ENCODE measurements at regions not wholly inside any gene's neighbourhood (a gene's known extent, or its start where the extent isn't known, plus 50 kb on each side); places are given as distances from the start of the nearest gene placed in this dataset.

GRCh38 chr6:33868141-33868540 lies 64.3 kb upstream of the MLN start:
- BruUV-seq (replicated peaks), result no TSS peak
- no peaks in the 10 kb centered on the region for H3K27me3 ChIP-seq (ENCODE audit: insufficient read depth, low read length)
- ChIA-PET CTCF (no interaction called here), POLR2A (no interaction called here), RAD21 (ENCODE audit: low non-redundant PET in 1 of 2, low total read pairs in 2 of 2, uncharacterized antibody in 2 of 2, unreplicated experiment in 2 of 2) (no interaction called here)
- no peak overlapping the region for H3K4me3 ChIP-seq (replicated peaks in 1 of 2; ENCODE audit: low read depth in 1 of 2, low read length in 2 of 2)
- H3K4me2 ChIP-seq (ENCODE audit: low read length), result no peak overlapping the region
- H2AFZ ChIP-seq (ENCODE audit: low read depth, low read length, poor library complexity, severe bottlenecking), result no peak overlapping the region
- no peak overlapping the region for H3K27ac ChIP-seq (ENCODE audit: low read depth, low read length)
- no peak overlapping the region for H3K9ac ChIP-seq (ENCODE audit: low read length)
- TF ChIP-seq TCF7L2 (IDR thresholded peaks at IDR 0.05; ENCODE audit: borderline replicate concordance, extremely low read depth, insufficient read depth, insufficient read length), result no peak
- TF ChIP-seq CBX3 (IDR thresholded peaks at IDR 0.05; ENCODE audit: low read depth), result no peak
- no peak for TF ChIP-seq YY1 (IDR thresholded peaks at IDR 0.05; ENCODE audit: extremely low read depth, insufficient replicate concordance, low read depth, low read length)
- TF ChIP-seq SIN3A (IDR thresholded peaks at IDR 0.05; ENCODE audit: low read depth), result no peak
- TF ChIP-seq MAX (IDR thresholded peaks at IDR 0.05), result no peak
- no peak for TF ChIP-seq RAD21 (IDR thresholded peaks at IDR 0.05; ENCODE audit: low read depth)
- TF ChIP-seq ZBTB33 (IDR thresholded peaks at IDR 0.05; ENCODE audit: extremely low read depth, insufficient replicate concordance, low read length), result no peak
- TF ChIP-seq SRF (IDR thresholded peaks at IDR 0.05; ENCODE audit: low read depth), result no peak
- no peak for TF ChIP-seq ZNF274 (IDR thresholded peaks at IDR 0.05; ENCODE audit: low read depth, low read length)
- TF ChIP-seq POLR2A (IDR thresholded peaks at IDR 0.05; ENCODE audit: borderline replicate concordance, extremely low read depth, insufficient read depth, insufficient read length), result no peak
- no peak for TF ChIP-seq EZH2phosphoT487 (IDR thresholded peaks at IDR 0.05; ENCODE audit: borderline replicate concordance)
- TF ChIP-seq REST (IDR thresholded peaks at IDR 0.05; ENCODE audit: low read depth), result no peak
- TF ChIP-seq ATF3 (IDR thresholded peaks at IDR 0.05), result no peak
- no peak for TF ChIP-seq CTCF (IDR thresholded peaks at IDR 0.05 in 2 of 3, conservative IDR thresholded peaks at IDR 0.05 in 1 of 3; ENCODE audit: borderline replicate concordance in 1 of 3, insufficient read depth in 1 of 3, low read depth in 2 of 3, low read length in 2 of 3)
- DNase-seq (ENCODE audit: low read depth, low spot score) (no peak), ATAC-seq (no peak)
- no peaks in the 10 kb centered on the region for H4K20me1 ChIP-seq (ENCODE audit: insufficient read depth)
- H3K36me3 ChIP-seq (ENCODE audit: control insufficient read depth in 1 of 2, insufficient read depth in 2 of 2, low read length in 2 of 2), result no peaks in the 10 kb centered on the region
- H3K4me1 ChIP-seq (ENCODE audit: control insufficient read depth in 1 of 2, insufficient read depth in 2 of 2, low read length in 2 of 2), result no peaks in the 10 kb centered on the region
- H3K9me3 ChIP-seq (ENCODE audit: control insufficient read depth in 1 of 2, insufficient read depth in 1 of 2, low read depth in 1 of 2, low read length in 2 of 2), result no peaks in the 10 kb centered on the region
- H3K9me2 ChIP-seq (ENCODE audit: insufficient read depth), result no peaks in the 10 kb centered on the region
- no peaks in the 10 kb centered on the region for H3K79me2 ChIP-seq (ENCODE audit: insufficient read depth, low read length)
- intact Hi-C loops (cut with micrococcal nuclease), result no loop called here

Data from HCT116 (cell line).